ENCODE measurements at regions not wholly inside any gene's neighbourhood (a gene's known extent, or its start where the extent isn't known, plus 50 kb on each side); places are given as distances from the start of the nearest gene placed in this dataset.

- H3K4me3 Mint-ChIP-seq (ENCODE audit: unreplicated experiment), result no peak overlapping the region
- no peak for TF ChIP-seq CTCF (IDR thresholded peaks at IDR 0.05; ENCODE audit: unreplicated experiment)
- intact Hi-C loops (cut with micrococcal nuclease), result no loop called here
- ChIA-PET POLR2A (no interaction called here), CTCF (no interaction called here)
- peak overlapping the region; percentile 6 for H3K27ac Mint-ChIP-seq (ENCODE audit: low read depth, unreplicated experiment)
- no TSS peak for BruUV-seq (replicated peaks)
- DNase-seq (ENCODE audit: unreplicated experiment), result peak; percentile 38
- no peaks in the 10 kb centered on the region for H3K36me3 Mint-ChIP-seq (ENCODE audit: insufficient read depth, unreplicated experiment)
- no peaks in the 10 kb centered on the region for H3K4me1 Mint-ChIP-seq (ENCODE audit: insufficient read depth, unreplicated experiment)
- no peaks in the 10 kb centered on the region for H3K9me3 Mint-ChIP-seq (ENCODE audit: unreplicated experiment)
- no peaks in the 10 kb centered on the region for H3K27me3 Mint-ChIP-seq (ENCODE audit: insufficient read depth, unreplicated experiment)
Observed at GRCh38 chr4:148986951-148987350, 544.7 kb upstream of the NR3C2 start.

- no TSS peak for BruUV-seq (replicated peaks)
- no peak for TF ChIP-seq CTCF (IDR thresholded peaks at IDR 0.05; ENCODE audit: unreplicated experiment)
- Mint-ChIP-seq H3K27me3 (ENCODE audit: insufficient read depth, unreplicated experiment) (no peaks in the 10 kb centered on the region), H3K4me1 (ENCODE audit: insufficient read depth, unreplicated experiment) (no peaks in the 10 kb centered on the region), H3K9me3 (ENCODE audit: unreplicated experiment) (no peaks in the 10 kb centered on the region), H3K4me3 (ENCODE audit: unreplicated experiment) (no peak overlapping the region), H3K36me3 (ENCODE audit: insufficient read depth, unreplicated experiment) (no peaks in the 10 kb centered on the region), H3K27ac (ENCODE audit: low read depth, unreplicated experiment) (no peak overlapping the region)
- ChIA-PET CTCF (no interaction called here), POLR2A (no interaction called here)
- intact Hi-C loops (cut with micrococcal nuclease), result no loop called here
- no peak for DNase-seq (ENCODE audit: unreplicated experiment)
Observed at GRCh38 chr4:148984951-148985350, 542.7 kb upstream of the NR3C2 start.

DNA sequence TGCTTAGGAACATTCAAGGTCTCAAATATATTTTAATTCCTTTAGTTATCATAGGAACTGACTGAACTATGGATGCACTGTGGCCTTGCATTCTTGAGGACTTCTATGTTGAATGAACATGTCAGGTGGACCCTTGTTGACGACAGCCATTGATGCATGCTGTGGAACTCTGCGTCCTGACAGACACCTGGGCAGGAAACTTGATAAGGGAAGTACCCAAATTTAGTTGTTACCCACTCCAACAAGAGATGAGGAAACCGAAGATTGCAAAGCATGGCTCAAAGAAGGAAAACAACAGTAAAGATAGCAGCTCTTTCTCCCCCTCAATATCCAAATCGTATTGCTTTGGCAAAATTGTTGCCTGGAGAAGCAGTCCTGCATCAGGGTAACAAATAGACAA lies 540.0 kb upstream of the NR3C2 start:
- Mint-ChIP-seq H3K4me1 (ENCODE audit: insufficient read depth, unreplicated experiment) (no peaks in the 10 kb centered on the region), H3K27ac (ENCODE audit: low read depth, unreplicated experiment) (no peak overlapping the region), H3K4me3 (ENCODE audit: unreplicated experiment) (no peak overlapping the region), H3K36me3 (ENCODE audit: insufficient read depth, unreplicated experiment) (no peaks in the 10 kb centered on the region), H3K27me3 (ENCODE audit: insufficient read depth, unreplicated experiment) (no peaks in the 10 kb centered on the region), H3K9me3 (ENCODE audit: unreplicated experiment) (no peaks in the 10 kb centered on the region)
- BruUV-seq (replicated peaks), result no TSS peak
- POLR2A ChIA-PET, result no interaction called here
- no peak for DNase-seq (ENCODE audit: unreplicated experiment)
- CTCF ChIA-PET, result no interaction called here
- intact Hi-C loops (cut with micrococcal nuclease), result no loop called here
- TF ChIP-seq CTCF (IDR thresholded peaks at IDR 0.05; ENCODE audit: unreplicated experiment), result no peak

DNA sequence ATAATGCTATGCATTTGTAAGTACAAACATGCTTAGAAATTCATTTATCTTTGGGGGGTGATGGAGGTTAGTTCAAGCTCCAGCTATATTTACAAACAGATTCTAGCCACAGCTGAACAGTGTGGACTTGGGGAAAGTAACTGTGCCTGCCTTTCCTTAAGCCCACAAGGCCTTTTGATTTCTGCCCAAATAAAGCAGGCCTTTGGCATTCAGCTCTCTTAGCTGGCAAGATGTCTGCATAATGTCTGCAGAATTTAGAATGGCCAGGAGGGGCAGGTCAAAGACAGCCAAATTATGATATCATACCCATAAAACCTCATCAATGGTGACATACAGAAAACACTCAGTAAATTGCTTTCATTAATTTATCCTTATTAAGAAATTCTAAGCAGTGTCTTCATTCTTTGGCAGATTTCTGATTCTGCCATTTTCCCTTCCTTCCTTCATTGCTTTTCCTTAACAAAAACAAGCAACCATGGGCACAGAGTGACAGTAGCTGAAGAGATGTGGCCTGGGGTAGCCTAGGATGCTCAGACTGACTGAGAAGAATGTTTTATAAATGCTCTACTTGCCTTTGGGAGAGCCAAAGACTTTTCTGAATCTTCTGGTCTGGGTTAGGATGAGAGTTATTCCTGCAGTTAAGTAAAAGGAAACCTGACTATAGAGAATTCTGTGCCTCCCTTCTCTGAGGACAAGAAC lies 538.7 kb upstream of the NR3C2 start:
- Mint-ChIP-seq H3K27ac (ENCODE audit: low read depth, unreplicated experiment) (no peak overlapping the region), H3K36me3 (ENCODE audit: insufficient read depth, unreplicated experiment) (no peaks in the 10 kb centered on the region), H3K27me3 (ENCODE audit: insufficient read depth, unreplicated experiment) (no peaks in the 10 kb centered on the region), H3K4me3 (ENCODE audit: unreplicated experiment) (no peak overlapping the region), H3K4me1 (ENCODE audit: insufficient read depth, unreplicated experiment) (no peaks in the 10 kb centered on the region), H3K9me3 (ENCODE audit: unreplicated experiment) (no peaks in the 10 kb centered on the region)
- BruUV-seq (replicated peaks), result no TSS peak
- CTCF ChIA-PET, result interaction anchor here (0.6 kb wide), 1 partner anchor 792 kb away, joined by 4 read pairs; no protein-coding TSS in a partner anchor
- DNase-seq (ENCODE audit: unreplicated experiment), result no peak
- TF ChIP-seq CTCF (IDR thresholded peaks at IDR 0.05; ENCODE audit: unreplicated experiment), result no peak
- intact Hi-C loops (cut with micrococcal nuclease), result no loop called here
- POLR2A ChIA-PET, result no interaction called here
